ENCODE measurements at regions not wholly inside any gene's neighbourhood (a gene's known extent, or its start where the extent isn't known, plus 50 kb on each side); places are given as distances from the start of the nearest gene placed in this dataset.
A peak's percentile ranks its signal among the peaks of the same experiment; 100 is the strongest.

DNA sequence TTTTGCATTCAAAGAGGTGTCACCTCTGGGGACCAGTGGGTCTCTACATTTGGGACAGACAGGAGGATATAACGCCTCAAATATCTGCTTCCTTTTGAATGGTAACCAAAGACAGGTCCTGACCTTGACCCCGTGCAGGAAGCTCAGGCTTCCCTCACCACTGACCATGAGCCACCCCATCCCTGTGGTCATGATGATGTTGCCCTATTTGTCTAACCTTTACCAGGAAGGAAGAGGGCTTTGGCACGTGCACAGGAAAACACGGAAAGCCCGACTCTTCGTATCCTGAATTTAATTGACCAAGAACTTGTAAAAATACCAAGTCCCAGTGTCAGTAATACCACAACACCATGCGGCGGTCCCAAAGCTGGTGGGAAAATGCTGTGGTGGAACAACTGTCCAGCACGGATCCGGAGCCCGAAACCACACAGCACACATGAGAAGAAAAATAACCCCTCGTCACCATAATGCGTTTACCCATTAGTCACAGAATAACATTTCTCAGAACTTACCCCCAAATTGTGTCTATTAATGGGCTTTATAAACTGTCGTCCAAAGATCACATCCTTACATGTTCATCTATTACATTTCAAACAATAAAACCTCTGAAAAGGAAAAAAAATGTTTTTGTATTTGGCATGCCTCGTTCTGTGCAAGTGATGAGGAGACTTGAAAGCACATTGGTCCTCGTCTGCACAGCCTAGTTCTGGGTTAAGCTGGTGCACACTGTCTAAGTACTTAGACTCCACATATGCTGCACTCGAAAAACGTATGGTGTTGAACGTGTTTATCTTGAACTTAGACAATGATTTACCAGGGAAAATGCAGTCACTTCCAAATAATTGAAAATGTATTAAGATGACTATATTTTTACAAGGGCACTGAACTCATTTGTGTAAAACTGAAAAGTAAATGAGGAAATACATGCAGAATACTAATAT is 118.9 kb upstream of the IGF1R start:
- H3K4me3 ChIP-seq, result no peak overlapping the region
- H3K4me1 ChIP-seq, result no peaks in the 10 kb centered on the region
- no peaks in the 10 kb centered on the region for H3K36me3 ChIP-seq
- H3K27me3 ChIP-seq, result no peaks in the 10 kb centered on the region
- no peak overlapping the region for H3K27ac ChIP-seq
- no peaks in the 10 kb centered on the region for H3K9me3 ChIP-seq
- DNase-seq, result peak in 1 of 3 donors; percentile 36
- TF ChIP-seq POLR2A (IDR thresholded peaks at IDR 0.05), result no peak
- TF ChIP-seq, protein P1, sequence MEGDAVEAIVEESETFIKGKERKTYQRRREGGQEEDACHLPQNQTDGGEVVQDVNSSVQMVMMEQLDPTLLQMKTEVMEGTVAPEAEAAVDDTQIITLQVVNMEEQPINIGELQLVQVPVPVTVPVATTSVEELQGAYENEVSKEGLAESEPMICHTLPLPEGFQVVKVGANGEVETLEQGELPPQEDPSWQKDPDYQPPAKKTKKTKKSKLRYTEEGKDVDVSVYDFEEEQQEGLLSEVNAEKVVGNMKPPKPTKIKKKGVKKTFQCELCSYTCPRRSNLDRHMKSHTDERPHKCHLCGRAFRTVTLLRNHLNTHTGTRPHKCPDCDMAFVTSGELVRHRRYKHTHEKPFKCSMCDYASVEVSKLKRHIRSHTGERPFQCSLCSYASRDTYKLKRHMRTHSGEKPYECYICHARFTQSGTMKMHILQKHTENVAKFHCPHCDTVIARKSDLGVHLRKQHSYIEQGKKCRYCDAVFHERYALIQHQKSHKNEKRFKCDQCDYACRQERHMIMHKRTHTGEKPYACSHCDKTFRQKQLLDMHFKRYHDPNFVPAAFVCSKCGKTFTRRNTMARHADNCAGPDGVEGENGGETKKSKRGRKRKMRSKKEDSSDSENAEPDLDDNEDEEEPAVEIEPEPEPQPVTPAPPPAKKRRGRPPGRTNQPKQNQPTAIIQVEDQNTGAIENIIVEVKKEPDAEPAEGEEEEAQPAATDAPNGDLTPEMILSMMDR (IDR thresholded peaks at IDR 0.05), result no peak

- DNase-seq, result no peak
- Histone ChIP-seq H3K9me3 (no peaks in the 10 kb centered on the region), H3K36me3 (no peaks in the 10 kb centered on the region), H3K27me3 (no peaks in the 10 kb centered on the region), H3K4me3 (no peak overlapping the region), H3K27ac (no peak overlapping the region), H3K4me1 (no peaks in the 10 kb centered on the region)
- no peak for TF ChIP-seq POLR2A (IDR thresholded peaks at IDR 0.05)
These were observed 117.8 kb upstream of the IGF1R start for GRCh38 chr15:98530570-98530969.

DNA sequence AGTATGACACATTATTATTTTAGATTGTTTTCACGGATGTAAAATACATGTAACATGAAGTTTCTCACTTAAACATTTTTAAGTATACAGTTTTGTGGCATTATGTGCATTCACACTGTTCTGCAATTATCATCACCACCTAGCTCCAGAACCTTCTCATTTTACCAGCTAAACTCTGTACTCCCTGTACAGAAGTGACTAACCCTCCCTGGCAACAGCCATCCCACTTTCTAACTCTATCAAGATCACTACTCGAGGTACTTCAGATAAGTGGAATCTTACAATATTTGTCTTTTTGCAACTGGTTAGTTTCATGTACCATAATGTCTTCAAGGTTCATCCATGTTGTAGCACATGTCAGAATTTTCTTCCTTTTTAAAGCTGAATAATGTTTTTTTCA is 116.3 kb upstream of the IGF1R start:
- TF ChIP-seq, protein P1 (IDR thresholded peaks at IDR 0.05), result no peak
- no peak for TF ChIP-seq POLR2A (IDR thresholded peaks at IDR 0.05)
- no peaks in the 10 kb centered on the region for H3K27me3 ChIP-seq
- no peak for DNase-seq

GRCh38 chr15:98536976-98537375 is 111.4 kb upstream of the IGF1R start:
- Histone ChIP-seq H3K27me3 (no peaks in the 10 kb centered on the region), H3K36me3 (no peaks in the 10 kb centered on the region), H3K4me1 (no peaks in the 10 kb centered on the region), H3K4me3 (no peak overlapping the region), H3K9me3 (no peaks in the 10 kb centered on the region), H3K27ac (no peak overlapping the region)
- TF ChIP-seq, protein P1 (IDR thresholded peaks at IDR 0.05), result no peak
- TF ChIP-seq POLR2A (IDR thresholded peaks at IDR 0.05), result no peak
- peak in 1 of 3 donors; percentile 10 for DNase-seq

More for the DNA sequence above, 116.3 kb upstream of the IGF1R start:
- Histone ChIP-seq H3K4me1 (no peaks in the 10 kb centered on the region), H3K27ac (no peak overlapping the region), H3K36me3 (no peaks in the 10 kb centered on the region), H3K4me3 (no peak overlapping the region), H3K9me3 (no peaks in the 10 kb centered on the region)

DNA sequence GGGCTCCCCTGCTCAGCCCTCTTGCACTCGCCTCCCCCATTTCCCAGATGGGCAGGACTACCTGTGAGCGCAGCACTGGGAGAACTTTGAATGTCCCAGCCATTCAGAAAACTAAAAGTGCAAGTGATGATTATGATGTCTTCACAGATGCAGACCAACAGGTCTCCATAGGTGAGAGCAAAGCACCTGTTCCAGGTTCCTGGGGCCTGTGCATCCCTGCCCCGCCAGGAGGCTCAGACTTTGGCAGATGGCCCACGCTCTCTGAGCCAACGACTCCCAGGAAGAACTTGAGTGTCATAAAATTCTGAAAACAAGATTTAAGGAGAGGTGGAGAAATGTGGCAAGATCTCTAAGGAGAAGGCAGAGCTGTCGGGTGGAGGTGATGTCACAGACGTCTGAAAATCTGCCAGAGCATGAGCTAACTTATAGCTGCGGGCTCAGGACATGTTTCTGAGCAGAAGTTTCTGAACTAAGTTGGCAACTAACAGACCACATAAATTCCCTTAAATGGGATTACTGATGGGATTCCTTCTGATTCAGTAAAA is 110.8 kb upstream of the IGF1R start:
- TF ChIP-seq, protein P1 (IDR thresholded peaks at IDR 0.05), result no peak
- TF ChIP-seq POLR2A (IDR thresholded peaks at IDR 0.05), result no peak
- Histone ChIP-seq H3K27ac (no peak overlapping the region), H3K4me1 (no peaks in the 10 kb centered on the region), H3K27me3 (no peaks in the 10 kb centered on the region), H3K9me3 (no peaks in the 10 kb centered on the region), H3K36me3 (no peaks in the 10 kb centered on the region), H3K4me3 (no peak overlapping the region)
- peak in 1 of 3 donors; percentile 28 for DNase-seq

- H3K4me3 ChIP-seq, result no peak overlapping the region
- H3K4me1 ChIP-seq, result no peaks in the 10 kb centered on the region
- H3K9me3 ChIP-seq, result no peaks in the 10 kb centered on the region
- H3K27me3 ChIP-seq, result no peaks in the 10 kb centered on the region
- H3K27ac ChIP-seq, result no peak overlapping the region
- DNase-seq, result peak in 1 of 3 donors; percentile 38
- H3K36me3 ChIP-seq, result no peaks in the 10 kb centered on the region
- TF ChIP-seq POLR2A (IDR thresholded peaks at IDR 0.05), result no peak
- TF ChIP-seq, protein P1 (IDR thresholded peaks at IDR 0.05), result no peak
These were observed 106.8 kb upstream of the IGF1R start for GRCh38 chr15:98541519-98541918.
